RPMI7951 (cell line): ENCODE measurements at regions not wholly inside any gene's neighbourhood (a gene's known extent, or its start where the extent isn't known, plus 50 kb on each side); places are given as distances from the start of the nearest gene placed in this dataset.
A peak's percentile ranks its signal among the peaks of the same experiment; 100 is the strongest.

Source experiments
- DNase-seq: peaks from one replicate; pipeline ENCODE4 v3.0.0-alpha.2; 2012; ENCODE audit warnings: low read depth

DNA sequence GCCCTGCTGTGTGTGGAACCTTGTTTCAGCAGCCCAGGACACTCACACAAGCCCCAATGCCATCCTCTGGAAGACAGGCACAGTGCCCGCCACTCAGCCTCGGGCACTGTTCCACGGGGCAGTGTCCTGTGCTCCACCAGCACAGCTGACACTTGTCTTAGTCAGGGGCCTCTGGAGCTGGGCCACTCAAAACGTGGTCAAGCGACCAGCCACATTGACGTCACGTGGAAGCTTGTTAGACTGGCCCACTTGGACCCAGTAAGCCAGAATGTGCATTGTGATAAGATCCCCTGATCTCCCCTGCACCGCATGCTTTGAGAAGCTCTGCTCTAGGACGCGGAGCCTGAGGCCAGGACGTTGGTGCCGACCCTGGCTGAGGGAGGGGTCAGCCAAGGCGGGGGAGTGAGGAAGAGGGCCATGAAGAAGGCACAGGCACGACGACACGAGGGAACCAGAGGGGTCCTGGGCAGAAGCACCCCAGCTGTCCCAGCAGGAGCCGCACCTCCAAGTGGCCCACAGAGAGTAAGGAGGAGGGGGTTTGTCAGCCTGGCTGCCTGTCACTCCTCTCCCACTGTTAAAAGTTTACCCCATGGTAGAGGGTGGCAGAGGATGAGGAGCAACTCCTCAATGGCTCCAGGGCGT is 64.6 kb downstream of the LINC01488 start:
- no peak for DNase-seq

DNA sequence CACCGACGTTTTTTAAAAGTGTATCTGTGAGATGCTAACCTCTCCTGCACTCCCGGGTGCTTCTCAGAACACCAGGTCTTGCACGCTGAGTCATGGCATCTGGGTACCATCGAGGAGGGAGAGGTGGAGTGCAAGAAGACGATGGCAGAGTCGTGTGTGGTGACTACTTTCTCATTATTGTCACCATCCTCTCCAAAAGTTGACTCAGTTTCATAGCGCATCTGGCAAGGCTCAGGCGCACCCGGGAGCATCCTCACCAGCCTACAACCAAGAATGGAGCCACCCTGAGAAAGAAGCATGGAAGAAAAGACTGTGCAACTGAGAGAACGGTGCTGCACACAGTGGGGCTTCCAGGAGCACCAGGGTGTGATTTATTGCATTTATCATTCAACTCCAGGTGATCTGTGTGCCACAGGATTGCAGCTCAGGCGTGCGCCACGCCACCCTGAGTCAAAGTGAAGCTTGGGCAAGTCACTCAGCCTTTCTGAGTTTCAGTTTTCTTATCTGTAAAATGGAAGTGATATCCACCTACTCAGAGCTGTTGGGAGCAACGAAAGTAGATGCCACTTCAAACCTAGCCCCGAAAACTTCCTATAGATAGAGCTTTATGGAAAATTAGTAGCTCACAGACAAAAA is 65.4 kb downstream of the LINC01488 start:
- no peak for DNase-seq

- DNase-seq: no peak
Observed at GRCh38 chr11:69550846-69551245, 69.4 kb downstream of the LINC01488 start.

DNA sequence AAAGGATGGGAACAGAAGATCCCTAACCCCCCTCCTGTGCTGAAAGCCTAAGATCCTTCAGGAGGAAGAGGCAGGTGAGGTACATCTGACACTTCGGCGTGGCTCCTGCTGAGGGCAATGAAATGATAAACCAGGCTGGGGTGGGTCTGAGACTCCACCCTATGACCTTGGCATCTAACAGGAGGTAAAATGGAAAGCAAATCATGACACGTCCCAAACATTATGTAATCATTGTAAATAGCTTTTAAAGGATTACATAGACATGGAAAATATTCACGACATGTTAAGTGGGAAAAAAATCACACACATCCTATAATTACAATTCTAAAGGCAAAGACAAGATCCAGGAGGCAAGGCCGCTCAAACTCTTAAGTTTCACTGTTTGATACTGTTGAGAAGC is 70.5 kb downstream of the LINC01488 start:
- DNase-seq: no peak

GRCh38 chr11:69552951-69553350 is 71.5 kb downstream of the LINC01488 start:
- DNase-seq: no peak

DNA sequence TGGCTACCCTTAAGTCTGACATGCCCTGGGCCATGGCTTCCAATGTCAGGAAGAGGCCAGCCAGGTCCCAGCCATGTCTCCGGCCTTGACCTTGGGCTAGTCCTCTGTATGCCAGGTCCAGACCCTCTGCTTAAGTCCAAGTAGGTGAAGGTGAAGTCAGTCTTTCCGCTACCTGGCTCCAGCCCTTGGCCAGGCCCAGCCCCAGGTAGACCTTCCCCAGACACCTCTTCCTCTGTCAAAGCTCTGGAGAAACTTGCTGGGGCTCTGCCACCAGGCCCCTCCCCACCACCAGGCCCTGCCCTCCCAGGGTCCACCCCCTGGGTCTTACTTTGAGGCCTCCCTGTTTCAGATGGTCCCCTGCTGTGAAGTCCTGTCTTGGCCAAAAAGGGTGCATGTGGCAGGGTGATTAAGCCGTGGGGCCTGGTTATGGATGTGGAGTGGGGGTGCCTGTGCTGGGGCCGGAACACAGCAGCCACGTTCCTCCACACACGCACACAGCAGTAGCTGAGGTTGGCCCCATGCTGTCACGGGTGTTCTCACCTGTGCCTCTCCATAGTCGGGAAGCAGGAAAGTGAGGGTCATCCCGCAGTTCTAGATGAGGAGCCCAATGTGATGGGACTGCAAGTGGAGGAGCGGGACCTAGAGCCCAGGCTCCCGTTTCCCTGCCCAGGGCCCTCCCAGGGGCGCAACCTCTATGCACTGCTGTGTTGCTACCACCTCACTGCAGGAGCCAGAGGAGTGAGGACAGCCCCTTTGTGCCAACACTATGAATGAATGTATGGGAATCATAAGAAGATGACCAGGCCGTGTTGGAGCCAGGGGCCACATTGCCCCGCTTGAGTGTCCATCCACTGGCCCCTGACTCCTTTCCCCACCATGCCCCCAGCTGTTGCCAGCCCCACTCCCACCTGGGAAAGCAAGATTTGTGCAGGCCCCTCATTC is 72.2 kb downstream of the LINC01488 start:
- no peak for DNase-seq

DNA sequence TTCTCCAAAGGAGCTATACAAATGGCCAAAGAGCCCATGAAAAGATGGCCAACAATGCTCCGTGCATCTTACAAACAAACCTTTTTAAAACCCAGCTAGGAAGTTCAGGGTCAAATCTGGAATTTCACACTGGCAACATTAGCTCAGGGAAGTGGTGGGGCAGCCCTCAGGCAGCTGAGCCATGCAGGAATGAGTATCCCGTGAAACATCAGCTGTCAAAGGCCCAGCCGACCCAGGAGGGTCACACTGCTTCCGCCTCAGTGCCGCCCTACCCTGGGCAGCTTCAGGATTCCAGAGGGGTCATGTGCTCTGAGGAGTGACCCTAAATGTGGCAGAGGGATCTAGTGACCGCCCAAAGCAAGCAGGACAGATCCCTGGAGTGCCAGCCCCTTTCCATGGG is 73.4 kb downstream of the LINC01488 start:
- peak; percentile 72 for DNase-seq

- DNase-seq: no peak
Observed at GRCh38 chr11:69557266-69557665, 75.8 kb downstream of the LINC01488 start.

DNA sequence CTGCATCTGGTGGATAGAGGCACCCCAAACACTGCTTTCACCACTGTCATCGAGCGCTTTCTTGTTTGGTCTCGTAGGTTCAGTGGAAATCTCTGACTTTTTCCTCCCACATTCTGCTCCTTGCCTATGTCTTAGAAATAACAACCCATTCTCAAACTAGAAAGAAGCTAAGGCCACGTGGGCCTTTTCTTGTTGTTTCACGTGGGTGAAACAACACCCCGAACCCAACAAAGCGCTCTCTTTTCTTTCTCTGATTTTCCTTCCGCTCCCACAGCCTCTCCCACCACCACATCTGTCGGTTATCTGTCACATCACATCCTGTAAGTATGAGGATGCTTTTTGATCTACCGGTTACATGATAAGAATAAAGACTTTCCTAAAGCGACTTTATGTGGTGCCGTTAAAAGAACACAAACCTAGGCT is 77.1 kb downstream of the LINC01488 start:
- no peak for DNase-seq

DNA sequence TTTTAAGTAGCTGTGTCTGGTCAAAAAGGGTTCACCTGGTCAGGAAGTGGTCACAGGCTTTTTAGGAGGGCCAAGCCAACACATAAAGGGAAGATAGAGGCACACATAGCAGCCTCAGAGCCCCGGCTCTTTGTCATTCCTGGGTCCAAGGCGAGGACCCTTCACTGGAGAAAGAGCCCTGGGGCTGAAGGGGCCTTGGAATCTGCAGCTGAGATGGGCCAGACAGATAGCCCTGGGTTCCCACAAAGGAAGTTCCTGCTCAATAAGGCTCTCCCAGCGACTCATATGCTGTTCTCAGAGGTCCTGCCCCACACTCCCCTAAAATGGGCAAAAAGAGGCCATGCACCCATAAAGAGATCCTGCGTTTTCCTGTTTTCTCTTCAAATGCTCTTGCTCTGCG is 77.7 kb downstream of the LINC01488 start:
- DNase-seq: no peak

- DNase-seq: peak; percentile 16
Observed at GRCh38 chr11:69560141-69560790, 78.8 kb downstream of the LINC01488 start.

GRCh38 chr11:69562302-69562701 is 78.7 kb upstream of the CCND1 start:
- DNase-seq: no peak

- DNase-seq: no peak
Observed at GRCh38 chr11:69562816-69563215, 78.1 kb upstream of the CCND1 start.

DNA sequence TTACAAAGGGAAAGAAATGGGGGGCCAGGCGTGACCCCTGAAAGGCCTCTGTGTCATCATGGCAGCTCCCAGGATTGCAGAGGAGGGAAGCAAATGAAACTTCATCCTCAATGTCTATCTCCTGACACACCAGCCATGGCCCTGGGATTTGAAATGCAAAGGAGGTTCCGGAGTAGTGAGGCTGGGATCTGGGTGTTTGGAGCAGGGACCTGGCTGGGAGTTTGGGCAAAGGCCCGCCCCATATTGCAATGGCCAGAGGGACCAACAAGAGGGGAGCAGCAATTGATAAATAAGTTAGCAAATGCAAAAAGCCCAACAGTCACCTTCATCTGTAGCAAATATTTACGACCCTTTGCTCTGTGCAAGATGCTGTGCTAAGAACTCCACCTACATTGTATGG is 77.7 kb upstream of the CCND1 start:
- DNase-seq: no peak

DNA sequence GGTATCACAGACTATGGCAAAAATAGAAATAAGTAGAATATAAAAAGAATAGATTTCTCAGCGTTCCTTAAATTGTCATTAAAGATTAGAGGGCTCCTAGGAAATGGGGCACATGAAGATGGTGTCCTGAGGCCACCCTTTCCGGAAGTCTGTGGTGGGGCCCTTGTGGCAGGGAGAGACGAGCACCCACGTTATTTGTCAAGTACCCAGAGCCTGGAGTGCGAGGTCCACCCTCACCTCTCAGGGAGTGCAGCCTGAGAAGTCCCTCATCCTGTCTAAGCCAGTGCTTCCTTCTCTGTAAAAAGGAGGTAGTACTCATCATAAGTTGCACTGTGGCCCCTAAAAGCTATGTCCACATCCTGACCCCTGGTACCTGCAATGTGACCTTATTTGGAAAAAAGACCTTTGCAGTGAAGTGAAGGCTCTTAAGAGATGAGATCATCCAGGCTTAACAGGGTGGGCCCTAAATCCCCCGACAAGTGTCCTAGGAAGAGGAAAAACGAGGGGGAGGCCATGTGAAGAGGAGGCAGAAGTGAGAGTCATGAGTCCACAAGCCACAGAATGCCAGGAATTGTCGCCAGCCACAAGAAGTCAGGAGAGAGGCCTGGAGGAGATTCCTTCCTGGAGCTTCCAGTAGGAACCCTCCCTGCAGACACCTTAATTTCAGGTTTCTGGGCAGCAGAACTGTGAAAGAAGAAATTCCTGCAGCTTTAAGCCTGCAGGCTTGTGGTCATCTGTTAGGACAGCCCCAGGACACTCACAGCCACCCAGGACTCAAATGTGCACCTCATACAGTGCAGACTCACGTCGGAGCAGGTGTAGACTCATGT is 76.8 kb upstream of the CCND1 start:
- DNase-seq: peak; percentile 66

DNA sequence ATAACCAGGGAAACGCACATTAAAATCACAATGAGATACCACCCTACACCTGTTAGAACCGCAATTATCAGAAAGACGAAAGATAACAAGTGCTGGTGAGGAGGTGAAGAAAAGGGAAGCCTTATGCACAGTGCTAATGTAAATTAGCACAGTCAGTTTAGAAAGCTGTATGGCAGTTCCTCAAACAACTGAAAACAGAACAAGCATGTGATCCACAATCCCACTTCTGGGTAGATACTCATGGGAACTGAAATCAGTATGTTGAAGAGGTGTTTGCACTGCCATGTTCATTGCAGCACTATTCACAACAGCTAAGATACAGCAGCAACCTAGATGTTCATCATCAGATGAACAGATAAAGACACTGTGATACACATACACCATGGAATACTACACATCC is 75.0 kb upstream of the CCND1 start:
- no peak for DNase-seq

DNA sequence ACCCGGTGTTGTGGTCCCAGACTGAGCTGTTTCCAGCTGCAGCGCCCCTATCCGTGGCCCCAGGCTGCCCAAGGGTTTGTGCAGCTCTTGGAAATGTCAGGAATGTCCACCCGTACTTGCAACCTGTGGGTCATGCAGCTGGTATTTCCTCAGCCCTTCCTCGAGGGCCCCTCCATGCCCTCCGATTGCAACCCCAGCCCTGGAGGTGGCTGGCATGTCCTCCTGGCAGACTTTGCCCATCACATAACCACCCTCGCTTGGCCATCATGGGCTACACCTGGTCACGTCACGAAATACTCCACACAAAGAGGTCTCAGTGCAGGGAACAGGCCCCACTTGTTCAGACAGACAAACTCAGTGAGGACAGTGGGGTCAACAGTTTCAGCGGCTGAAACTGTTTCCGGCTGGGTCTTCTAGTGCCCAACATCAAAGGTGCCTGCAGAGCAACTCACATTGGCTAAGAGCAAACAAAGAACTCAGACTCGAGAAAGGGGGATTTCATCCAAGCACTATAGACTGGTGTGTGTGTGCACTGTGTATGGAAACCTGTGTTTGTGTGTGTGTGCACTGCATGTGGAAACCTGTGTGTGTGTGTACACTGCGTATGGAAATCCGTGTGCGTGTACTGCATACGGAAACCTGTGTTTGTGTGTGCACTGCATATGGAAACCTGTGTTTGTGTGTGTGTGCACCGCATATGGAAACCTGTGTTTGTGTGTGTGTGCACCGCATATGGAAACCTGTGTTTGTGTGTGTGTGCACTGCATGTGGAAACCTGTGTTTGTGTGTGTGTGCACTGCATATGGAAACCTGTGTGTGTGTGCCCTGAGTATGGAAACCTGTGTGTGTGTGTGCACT is 72.8 kb upstream of the CCND1 start:
- DNase-seq: peak; percentile 49

DNA sequence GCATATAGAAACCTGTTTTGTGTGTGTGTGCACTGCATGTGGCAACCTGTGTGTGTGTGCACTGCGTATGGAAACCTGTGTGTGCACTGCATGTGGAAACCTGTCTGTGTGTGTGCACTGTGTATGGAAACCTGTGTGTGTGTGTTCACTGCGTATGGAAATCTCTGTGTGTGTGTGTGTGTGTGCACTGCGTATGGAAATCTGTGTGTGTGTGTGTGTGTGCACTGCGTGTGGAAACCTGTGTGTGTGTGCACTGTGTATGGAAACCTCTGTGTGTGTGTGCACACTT is 72.2 kb upstream of the CCND1 start:
- no peak for DNase-seq

- DNase-seq: no peak
Observed at GRCh38 chr11:69569306-69570200, 71.4 kb upstream of the CCND1 start.
